Activated effector memory CD4-positive, alpha-beta T cell treated with anti-CD3 and anti-CD28 coated beads, Interleukin-2, amount 50 U/mL, for 16 hours (primary cell): ENCODE measurements at regions not wholly inside any gene's neighbourhood (a gene's known extent, or its start where the extent isn't known, plus 50 kb on each side); places are given as distances from the start of the nearest gene placed in this dataset.

Experiments
- DNase-seq: peaks from one replicate; pipeline ENCODE4 v3.0.0-alpha.2; 2020

GRCh38 chr2:19776941-19777514, 124.8 kb downstream of the TTC32 start:
- no peak for DNase-seq

- DNase-seq, result no peak
These were observed 125.9 kb downstream of the TTC32 start for GRCh38 chr2:19775838-19776237.

- no peak for DNase-seq
These were observed 126.5 kb downstream of the TTC32 start for GRCh38 chr2:19775315-19775714.

GRCh38 chr2:19774805-19775176, 127.0 kb downstream of the TTC32 start:
- no peak for DNase-seq

- no peak for DNase-seq
These were observed 128.8 kb downstream of the TTC32 start for GRCh38 chr2:19772981-19773380.

- DNase-seq, result no peak
These were observed 132.3 kb downstream of the TTC32 start for GRCh38 chr2:19769513-19769912.

- DNase-seq, result no peak
These were observed 133.9 kb downstream of the TTC32 start for GRCh38 chr2:19767899-19768298.

GRCh38 chr2:19764998-19765397, 136.8 kb downstream of the TTC32 start:
- no peak for DNase-seq

- DNase-seq, result no peak
These were observed 138.1 kb downstream of the TTC32 start for GRCh38 chr2:19763731-19764130.

GRCh38 chr2:19762959-19763605, 138.7 kb downstream of the TTC32 start:
- no peak for DNase-seq

GRCh38 chr2:19762142-19762541, 139.6 kb downstream of the TTC32 start:
- no peak for DNase-seq

GRCh38 chr2:19759880-19760279, 141.9 kb downstream of the TTC32 start:
- DNase-seq, result no peak

GRCh38 chr2:19758658-19759057, 143.1 kb downstream of the TTC32 start:
- DNase-seq, result no peak

GRCh38 chr2:19757586-19757985, 144.2 kb downstream of the TTC32 start:
- no peak for DNase-seq

- no peak for DNase-seq
These were observed 146.9 kb downstream of the TTC32 start for GRCh38 chr2:19754907-19755306.

- no peak for DNase-seq
These were observed 148.0 kb downstream of the TTC32 start for GRCh38 chr2:19753818-19754217.

GRCh38 chr2:19753314-19753713, 148.5 kb downstream of the TTC32 start:
- no peak for DNase-seq

GRCh38 chr2:19752500-19752899, 149.3 kb downstream of the TTC32 start:
- DNase-seq, result no peak

- no peak for DNase-seq
These were observed 150.2 kb downstream of the TTC32 start for GRCh38 chr2:19751631-19752030.

GRCh38 chr2:19750136-19750535, 151.6 kb downstream of the TTC32 start:
- DNase-seq, result no peak

GRCh38 chr2:19749507-19749836, 152.3 kb downstream of the TTC32 start:
- no peak for DNase-seq

- DNase-seq, result no peak
These were observed 152.9 kb downstream of the TTC32 start for GRCh38 chr2:19748711-19749506.

- DNase-seq, result no peak
These were observed 153.8 kb downstream of the TTC32 start for GRCh38 chr2:19748073-19748375.

GRCh38 chr2:19747310-19748072, 154.3 kb downstream of the TTC32 start:
- DNase-seq, result no peak
